ENCODE measurements at regions not wholly inside any gene's neighbourhood (a gene's known extent, or its start where the extent isn't known, plus 50 kb on each side); places are given as distances from the start of the nearest gene placed in this dataset.
"Not testable (repeated sequence)": the region's sequence is repeated elsewhere in the genome, so short reads cannot be mapped to it uniquely, and the experiment has no call there.

DNA sequence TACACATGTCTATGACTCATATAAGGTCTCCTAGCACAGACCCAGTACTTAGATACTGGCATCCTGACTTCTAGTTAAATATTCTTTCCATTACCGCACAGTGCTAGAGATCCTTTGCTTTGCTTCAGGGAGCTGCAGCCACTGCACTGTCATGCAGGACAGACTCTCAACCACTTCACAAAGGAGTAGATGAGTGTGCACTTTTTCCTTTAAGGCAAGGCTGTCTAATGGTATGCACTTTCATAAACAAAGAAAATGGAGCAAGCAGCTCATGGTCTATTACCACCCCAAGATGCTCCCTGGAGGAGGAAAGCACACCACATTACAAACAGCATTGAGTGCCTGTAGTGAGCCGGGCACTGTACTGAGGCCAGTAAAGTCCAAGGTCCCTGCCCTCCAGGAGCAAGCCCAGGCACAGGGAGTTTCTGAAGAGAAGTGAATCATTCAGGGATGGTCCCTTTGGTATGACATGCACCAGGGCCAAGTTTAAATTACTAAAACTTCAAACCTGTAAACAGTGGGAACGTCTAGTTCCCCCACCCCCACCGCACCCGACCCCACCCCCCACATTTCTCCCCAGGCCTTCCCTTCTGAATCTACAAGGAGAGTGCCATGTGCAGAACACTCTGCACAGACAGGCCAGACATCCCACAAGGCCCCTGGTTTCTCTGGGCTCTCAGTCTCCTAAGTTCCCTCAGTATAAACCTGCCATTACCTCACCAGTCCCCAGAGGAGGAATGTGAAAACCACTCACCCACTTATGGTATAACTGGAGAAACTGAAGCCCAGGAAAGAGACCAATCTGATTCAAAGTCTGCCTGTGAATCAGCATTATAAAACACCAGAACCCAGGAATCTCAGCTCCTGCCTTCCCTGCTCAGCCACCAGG, 107.8 kb upstream of the BCL6 start:
- no peak overlapping the region for H3K27ac ChIP-seq
- H3K79me2 ChIP-seq = no peaks in the 10 kb centered on the region
- H3K36me3 ChIP-seq (ENCODE audit: control insufficient read depth, insufficient read depth, low read length) = no peaks in the 10 kb centered on the region
- no peak overlapping the region for H2AFZ ChIP-seq
- H3K4me3 ChIP-seq (ENCODE audit: low read depth, low read length) = no peak overlapping the region
- H3K4me2 ChIP-seq (ENCODE audit: low read length) = no peak overlapping the region
- H3K27me3 ChIP-seq (ENCODE audit: control insufficient read depth, insufficient read depth, low read length) = no peaks in the 10 kb centered on the region
- no peaks in the 10 kb centered on the region for H3K9me3 ChIP-seq (ENCODE audit: control insufficient read depth, low read length)
- TF ChIP-seq, protein P1, sequence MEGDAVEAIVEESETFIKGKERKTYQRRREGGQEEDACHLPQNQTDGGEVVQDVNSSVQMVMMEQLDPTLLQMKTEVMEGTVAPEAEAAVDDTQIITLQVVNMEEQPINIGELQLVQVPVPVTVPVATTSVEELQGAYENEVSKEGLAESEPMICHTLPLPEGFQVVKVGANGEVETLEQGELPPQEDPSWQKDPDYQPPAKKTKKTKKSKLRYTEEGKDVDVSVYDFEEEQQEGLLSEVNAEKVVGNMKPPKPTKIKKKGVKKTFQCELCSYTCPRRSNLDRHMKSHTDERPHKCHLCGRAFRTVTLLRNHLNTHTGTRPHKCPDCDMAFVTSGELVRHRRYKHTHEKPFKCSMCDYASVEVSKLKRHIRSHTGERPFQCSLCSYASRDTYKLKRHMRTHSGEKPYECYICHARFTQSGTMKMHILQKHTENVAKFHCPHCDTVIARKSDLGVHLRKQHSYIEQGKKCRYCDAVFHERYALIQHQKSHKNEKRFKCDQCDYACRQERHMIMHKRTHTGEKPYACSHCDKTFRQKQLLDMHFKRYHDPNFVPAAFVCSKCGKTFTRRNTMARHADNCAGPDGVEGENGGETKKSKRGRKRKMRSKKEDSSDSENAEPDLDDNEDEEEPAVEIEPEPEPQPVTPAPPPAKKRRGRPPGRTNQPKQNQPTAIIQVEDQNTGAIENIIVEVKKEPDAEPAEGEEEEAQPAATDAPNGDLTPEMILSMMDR (IDR thresholded peaks at IDR 0.05) = no peak
- no peaks in the 10 kb centered on the region for H3K4me1 ChIP-seq
- H3K9ac ChIP-seq = no peak overlapping the region

DNA sequence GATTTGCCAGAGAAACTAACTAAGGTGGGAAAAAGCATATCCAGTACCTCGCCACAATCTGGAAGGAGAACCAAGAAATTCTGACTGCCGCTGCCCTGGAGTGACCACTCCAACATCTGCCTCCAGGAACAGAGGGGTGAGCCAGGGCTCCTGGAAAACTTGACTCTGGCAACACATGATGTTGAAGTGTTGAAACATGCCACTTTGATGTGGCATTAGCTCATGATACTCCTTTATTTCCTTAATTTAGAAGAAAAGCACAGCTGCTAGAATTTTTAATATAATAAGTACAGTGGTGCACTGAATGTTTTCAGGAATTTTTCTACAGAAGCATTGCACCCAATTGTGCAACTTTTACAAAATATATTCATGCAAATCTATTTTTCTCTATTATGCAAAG, 109.9 kb upstream of the BCL6 start:
- TF ChIP-seq, protein P1 (IDR thresholded peaks at IDR 0.05) = no peak
- Histone ChIP-seq H3K9me3 (ENCODE audit: control insufficient read depth, low read length) (no peaks in the 10 kb centered on the region), H3K27ac (no peak overlapping the region), H3K9ac (no peak overlapping the region), H3K79me2 (no peaks in the 10 kb centered on the region), H3K4me3 (ENCODE audit: low read depth, low read length) (no peak overlapping the region), H3K27me3 (ENCODE audit: control insufficient read depth, insufficient read depth, low read length) (no peaks in the 10 kb centered on the region), H3K36me3 (ENCODE audit: control insufficient read depth, insufficient read depth, low read length) (no peaks in the 10 kb centered on the region), H2AFZ (no peak overlapping the region), H3K4me2 (ENCODE audit: low read length) (no peak overlapping the region), H3K4me1 (no peaks in the 10 kb centered on the region)

DNA sequence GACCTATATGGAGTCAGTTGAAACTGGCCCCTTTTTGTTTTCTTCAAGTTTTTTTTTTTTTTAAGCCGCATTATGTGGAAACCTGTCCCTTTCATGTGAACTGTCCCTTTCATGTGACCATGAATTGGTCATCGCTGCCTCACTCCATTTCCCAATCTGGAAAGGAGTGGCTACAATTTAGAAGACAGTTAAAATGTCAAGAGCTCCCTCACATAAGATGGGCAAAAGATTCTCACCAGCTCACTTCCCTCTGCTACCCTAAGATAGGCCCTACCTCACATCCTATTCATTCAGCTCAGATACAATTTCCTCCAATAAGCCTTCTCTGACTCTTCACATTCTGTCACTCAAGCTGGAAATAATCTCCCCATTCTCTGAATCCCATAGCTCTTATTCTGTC, 111.3 kb upstream of the BCL6 start:
- H3K36me3 ChIP-seq (ENCODE audit: control insufficient read depth, insufficient read depth, low read length) = no peaks in the 10 kb centered on the region
- no peaks in the 10 kb centered on the region for H3K79me2 ChIP-seq
- H3K9ac ChIP-seq = no peak overlapping the region
- H3K27me3 ChIP-seq (ENCODE audit: control insufficient read depth, insufficient read depth, low read length) = no peaks in the 10 kb centered on the region
- no peaks in the 10 kb centered on the region for H3K4me1 ChIP-seq
- no peak overlapping the region for H3K4me3 ChIP-seq (ENCODE audit: low read depth, low read length)
- H2AFZ ChIP-seq = no peak overlapping the region
- TF ChIP-seq, protein P1 (IDR thresholded peaks at IDR 0.05) = no peak
- H3K9me3 ChIP-seq (ENCODE audit: control insufficient read depth, low read length) = no peaks in the 10 kb centered on the region
- H3K4me2 ChIP-seq (ENCODE audit: low read length) = no peak overlapping the region
- H3K27ac ChIP-seq = no peak overlapping the region

DNA sequence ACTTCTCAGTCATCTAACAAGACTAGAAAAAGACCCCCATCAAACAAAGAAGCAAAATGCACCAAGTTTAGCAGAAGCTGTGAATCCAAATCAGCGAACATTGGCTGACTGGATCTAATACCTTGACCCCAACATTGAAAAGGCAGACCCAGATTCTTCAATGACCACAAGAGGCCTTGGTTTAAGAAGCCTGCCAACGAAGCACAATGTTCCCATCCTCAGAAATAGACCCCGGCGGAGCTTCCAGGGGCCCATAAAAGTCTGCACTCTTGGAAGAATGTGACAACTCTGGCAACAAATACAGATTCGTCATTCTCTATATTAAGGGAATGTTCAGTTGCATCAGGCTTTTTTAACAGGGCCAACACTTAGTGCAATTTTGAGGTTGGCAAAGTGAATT, 112.8 kb upstream of the BCL6 start:
- H3K79me2 ChIP-seq = no peaks in the 10 kb centered on the region
- TF ChIP-seq, protein P1 (IDR thresholded peaks at IDR 0.05) = no peak
- no peaks in the 10 kb centered on the region for H3K36me3 ChIP-seq (ENCODE audit: control insufficient read depth, insufficient read depth, low read length)
- no peaks in the 10 kb centered on the region for H3K27me3 ChIP-seq (ENCODE audit: control insufficient read depth, insufficient read depth, low read length)
- no peaks in the 10 kb centered on the region for H3K9me3 ChIP-seq (ENCODE audit: control insufficient read depth, low read length)
- no peak overlapping the region for H3K27ac ChIP-seq
- H3K4me3 ChIP-seq (ENCODE audit: low read depth, low read length) = no peak overlapping the region
- H2AFZ ChIP-seq = no peak overlapping the region
- no peaks in the 10 kb centered on the region for H3K4me1 ChIP-seq
- H3K4me2 ChIP-seq (ENCODE audit: low read length) = no peak overlapping the region
- H3K9ac ChIP-seq = no peak overlapping the region

DNA sequence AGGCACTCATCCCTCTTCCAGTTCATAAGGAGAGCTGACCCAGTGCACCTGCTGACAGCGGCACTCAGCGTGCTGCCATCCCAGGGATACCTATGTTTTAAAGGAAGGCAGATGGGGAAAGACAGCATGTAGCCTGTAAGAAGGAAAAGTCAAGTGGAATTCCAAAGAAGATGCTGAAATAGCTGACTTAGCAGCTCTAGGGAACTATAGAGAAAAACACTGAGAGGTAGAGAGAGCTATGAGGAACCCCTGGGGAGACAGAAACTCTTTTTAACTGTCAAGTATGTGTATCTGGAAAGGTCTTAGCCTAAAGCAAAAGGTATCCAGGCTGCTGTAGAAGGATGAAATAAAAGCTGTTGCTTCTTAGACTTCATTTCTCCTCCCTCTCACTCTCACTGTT, 113.4 kb upstream of the BCL6 start:
- no peaks in the 10 kb centered on the region for H3K79me2 ChIP-seq
- no peaks in the 10 kb centered on the region for H3K36me3 ChIP-seq (ENCODE audit: control insufficient read depth, insufficient read depth, low read length)
- H3K4me3 ChIP-seq (ENCODE audit: low read depth, low read length) = no peak overlapping the region
- no peak overlapping the region for H2AFZ ChIP-seq
- H3K9me3 ChIP-seq (ENCODE audit: control insufficient read depth, low read length) = no peaks in the 10 kb centered on the region
- H3K4me1 ChIP-seq = no peaks in the 10 kb centered on the region
- no peak overlapping the region for H3K9ac ChIP-seq
- no peak overlapping the region for H3K27ac ChIP-seq
- H3K27me3 ChIP-seq (ENCODE audit: control insufficient read depth, insufficient read depth, low read length) = no peaks in the 10 kb centered on the region
- H3K4me2 ChIP-seq (ENCODE audit: low read length) = no peak overlapping the region
- TF ChIP-seq, protein P1 (IDR thresholded peaks at IDR 0.05) = no peak

DNA sequence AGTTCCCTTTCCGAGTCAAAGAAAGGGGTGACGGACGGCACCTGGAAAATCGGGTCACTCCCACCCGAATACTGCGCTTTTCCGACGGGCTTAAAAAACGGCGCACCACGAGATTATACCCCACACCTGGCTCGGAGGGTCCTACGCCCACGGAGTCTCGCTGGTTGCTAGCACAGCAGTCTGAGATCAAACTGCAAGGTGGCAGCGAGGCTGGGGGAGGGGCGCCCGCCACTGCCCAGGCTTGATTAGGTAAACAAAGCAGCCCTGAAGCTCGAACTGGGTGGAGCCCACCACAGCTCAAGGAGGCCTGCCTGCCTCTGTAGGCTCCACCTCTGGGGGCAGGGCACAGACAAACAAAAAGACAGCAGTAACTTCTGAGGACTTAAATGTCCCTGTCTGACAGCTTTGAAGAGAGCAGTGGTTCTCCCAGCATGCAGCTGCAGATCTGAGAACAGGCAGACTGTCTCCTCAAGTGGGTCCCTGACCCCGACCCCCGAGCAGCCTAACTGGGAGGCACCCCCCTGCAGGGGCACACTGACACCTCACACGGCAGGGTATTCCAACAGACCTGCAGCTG, 117.5 kb upstream of the BCL6 start:
- not testable (repeated sequence) for H3K9me3 ChIP-seq (ENCODE audit: control insufficient read depth, low read length); H3K4me1 ChIP-seq; H3K36me3 ChIP-seq (ENCODE audit: control insufficient read depth, insufficient read depth, low read length); H3K27me3 ChIP-seq (ENCODE audit: control insufficient read depth, insufficient read depth, low read length); H3K79me2 ChIP-seq; H3K4me3 ChIP-seq (ENCODE audit: low read depth, low read length); H3K4me2 ChIP-seq (ENCODE audit: low read length); H3K9ac ChIP-seq
- Histone ChIP-seq H3K27ac (peak overlapping the region; percentile 37), H2AFZ (peak overlapping the region; percentile 60)
